ENCODE measurements at regions not wholly inside any gene's neighbourhood (a gene's known extent, or its start where the extent isn't known, plus 50 kb on each side); places are given as distances from the start of the nearest gene placed in this dataset.

- Histone ChIP-seq H2BK5ac (ENCODE audit: low read depth, low read length, poor library complexity) (no peak overlapping the region), H3K4me2 (ENCODE audit: low read length) (no peak overlapping the region), H3K14ac (ENCODE audit: low read length) (no peak overlapping the region), H2AFZ (ENCODE audit: insufficient read depth, low read length, poor library complexity) (no peak overlapping the region), H3K79me2 (ENCODE audit: control insufficient read depth, insufficient read depth, low read length, poor library complexity) (no peaks in the 10 kb centered on the region), H3K4ac (ENCODE audit: low read depth, low read length) (no peak overlapping the region), H3K27ac (ENCODE audit: low read depth, low read length) (no peak overlapping the region), H4K8ac (ENCODE audit: low read depth, low read length) (no peak overlapping the region), H3K9ac (ENCODE audit: low read length) (no peak overlapping the region), H2BK12ac (ENCODE audit: low read length) (no peak overlapping the region), H3K4me3 (ENCODE audit: low read depth, low read length) (no peak overlapping the region), H4K12ac (ENCODE audit: low read depth, low read length) (no peak overlapping the region), H3K23ac (ENCODE audit: low read length) (no peak overlapping the region), H2AK5ac (ENCODE audit: low read length) (no peak overlapping the region), H3K18ac (ENCODE audit: low read length) (no peak overlapping the region), H2BK120ac (ENCODE audit: insufficient read depth, low read length, poor library complexity) (no peak overlapping the region), H3K9me3 (ENCODE audit: insufficient read depth, low read depth, low read length) (no peaks in the 10 kb centered on the region), H3K79me1 (ENCODE audit: low read length) (no peaks in the 10 kb centered on the region), H3K36me3 (ENCODE audit: control insufficient read depth in 1 of 2, insufficient read depth in 2 of 2, low read length in 2 of 2) (no peaks in the 10 kb centered on the region), H3K4me1 (ENCODE audit: control insufficient read depth in 1 of 2, insufficient read depth in 2 of 2, low read length in 2 of 2) (no peaks in the 10 kb centered on the region), H4K91ac (ENCODE audit: low read depth, low read length) (no peak overlapping the region), H3K27me3 (ENCODE audit: insufficient read depth, low read length) (no peaks in the 10 kb centered on the region)
- DNase-seq: no peak
- WGBS (ENCODE audit: extremely low coverage, insufficient coverage, insufficient read length): no CpG with 5 or more reads among the region's 4 CpGs
These were observed 312.1 kb upstream of the DEFB112 start for GRCh38 chr6:50361641-50362331.

GRCh38 chr6:50362706-50363105 lies 313.0 kb upstream of the DEFB112 start:
- no peak overlapping the region for H2BK120ac ChIP-seq (ENCODE audit: insufficient read depth, low read length, poor library complexity)
- no peak overlapping the region for H3K4ac ChIP-seq (ENCODE audit: low read depth, low read length)
- H2AK5ac ChIP-seq (ENCODE audit: low read length): no peak overlapping the region
- no peak overlapping the region for H2AFZ ChIP-seq (ENCODE audit: insufficient read depth, low read length, poor library complexity)
- H4K91ac ChIP-seq (ENCODE audit: low read depth, low read length): no peak overlapping the region
- H3K18ac ChIP-seq (ENCODE audit: low read length): no peak overlapping the region
- DNase-seq: no peak
- no peaks in the 10 kb centered on the region for H3K9me3 ChIP-seq (ENCODE audit: insufficient read depth, low read depth, low read length)
- no CpG with 5 or more reads among the region's 1 CpG for WGBS (ENCODE audit: extremely low coverage, insufficient coverage, insufficient read length)
- H3K9ac ChIP-seq (ENCODE audit: low read length): no peak overlapping the region
- H4K8ac ChIP-seq (ENCODE audit: low read depth, low read length): no peak overlapping the region
- no peaks in the 10 kb centered on the region for H3K36me3 ChIP-seq (ENCODE audit: control insufficient read depth in 1 of 2, insufficient read depth in 2 of 2, low read length in 2 of 2)
- no peak overlapping the region for H3K14ac ChIP-seq (ENCODE audit: low read length)
- H3K79me1 ChIP-seq (ENCODE audit: low read length): no peaks in the 10 kb centered on the region
- no peak overlapping the region for H2BK12ac ChIP-seq (ENCODE audit: low read length)
- no peak overlapping the region for H3K27ac ChIP-seq (ENCODE audit: low read depth, low read length)
- no peak overlapping the region for H4K12ac ChIP-seq (ENCODE audit: low read depth, low read length)
- no peaks in the 10 kb centered on the region for H3K4me1 ChIP-seq (ENCODE audit: control insufficient read depth in 1 of 2, insufficient read depth in 2 of 2, low read length in 2 of 2)
- H3K27me3 ChIP-seq (ENCODE audit: insufficient read depth, low read length): no peaks in the 10 kb centered on the region
- no peak overlapping the region for H3K4me2 ChIP-seq (ENCODE audit: low read length)
- no peaks in the 10 kb centered on the region for H3K79me2 ChIP-seq (ENCODE audit: control insufficient read depth, insufficient read depth, low read length, poor library complexity)
- peak overlapping the region; percentile 85 for H3K23ac ChIP-seq (ENCODE audit: low read length)
- no peak overlapping the region for H2BK5ac ChIP-seq (ENCODE audit: low read depth, low read length, poor library complexity)
- no peak overlapping the region for H3K4me3 ChIP-seq (ENCODE audit: low read depth, low read length)

- Histone ChIP-seq H4K8ac (ENCODE audit: low read depth, low read length) (no peak overlapping the region), H2BK12ac (ENCODE audit: low read length) (no peak overlapping the region), H3K27ac (ENCODE audit: low read depth, low read length) (no peak overlapping the region), H2AK5ac (ENCODE audit: low read length) (no peak overlapping the region), H3K27me3 (ENCODE audit: insufficient read depth, low read length) (no peaks in the 10 kb centered on the region), H3K14ac (ENCODE audit: low read length) (no peak overlapping the region), H2AFZ (ENCODE audit: insufficient read depth, low read length, poor library complexity) (no peak overlapping the region), H3K4me1 (ENCODE audit: control insufficient read depth in 1 of 2, insufficient read depth in 2 of 2, low read length in 2 of 2) (no peaks in the 10 kb centered on the region), H2BK5ac (ENCODE audit: low read depth, low read length, poor library complexity) (no peak overlapping the region), H2BK120ac (ENCODE audit: insufficient read depth, low read length, poor library complexity) (no peak overlapping the region), H4K12ac (ENCODE audit: low read depth, low read length) (no peak overlapping the region), H3K23ac (ENCODE audit: low read length) (no peak overlapping the region), H3K9me3 (ENCODE audit: insufficient read depth, low read depth, low read length) (no peaks in the 10 kb centered on the region), H4K91ac (ENCODE audit: low read depth, low read length) (no peak overlapping the region), H3K4me3 (ENCODE audit: low read depth, low read length) (no peak overlapping the region), H3K4me2 (ENCODE audit: low read length) (no peak overlapping the region), H3K4ac (ENCODE audit: low read depth, low read length) (no peak overlapping the region), H3K9ac (ENCODE audit: low read length) (no peak overlapping the region), H3K79me2 (ENCODE audit: control insufficient read depth, insufficient read depth, low read length, poor library complexity) (no peaks in the 10 kb centered on the region), H3K36me3 (ENCODE audit: control insufficient read depth in 1 of 2, insufficient read depth in 2 of 2, low read length in 2 of 2) (no peaks in the 10 kb centered on the region), H3K79me1 (ENCODE audit: low read length) (no peaks in the 10 kb centered on the region), H3K18ac (ENCODE audit: low read length) (no peak overlapping the region)
- DNase-seq: no peak
These were observed 320.3 kb upstream of the DEFB112 start for GRCh38 chr6:50369996-50370395.

- Histone ChIP-seq H3K36me3 (ENCODE audit: control insufficient read depth in 1 of 2, insufficient read depth in 2 of 2, low read length in 2 of 2) (no peaks in the 10 kb centered on the region), H3K14ac (ENCODE audit: low read length) (no peak overlapping the region), H3K9me3 (ENCODE audit: insufficient read depth, low read depth, low read length) (no peaks in the 10 kb centered on the region), H2BK5ac (ENCODE audit: low read depth, low read length, poor library complexity) (no peak overlapping the region), H2BK120ac (ENCODE audit: insufficient read depth, low read length, poor library complexity) (no peak overlapping the region), H3K4me2 (ENCODE audit: low read length) (no peak overlapping the region), H3K79me2 (ENCODE audit: control insufficient read depth, insufficient read depth, low read length, poor library complexity) (no peaks in the 10 kb centered on the region), H4K91ac (ENCODE audit: low read depth, low read length) (no peak overlapping the region), H2BK12ac (ENCODE audit: low read length) (no peak overlapping the region), H3K27ac (ENCODE audit: low read depth, low read length) (no peak overlapping the region), H4K8ac (ENCODE audit: low read depth, low read length) (no peak overlapping the region), H3K4me3 (ENCODE audit: low read depth, low read length) (no peak overlapping the region), H3K23ac (ENCODE audit: low read length) (no peak overlapping the region), H3K4me1 (ENCODE audit: control insufficient read depth in 1 of 2, insufficient read depth in 2 of 2, low read length in 2 of 2) (no peaks in the 10 kb centered on the region), H4K12ac (ENCODE audit: low read depth, low read length) (no peak overlapping the region), H2AK5ac (ENCODE audit: low read length) (no peak overlapping the region), H2AFZ (ENCODE audit: insufficient read depth, low read length, poor library complexity) (no peak overlapping the region), H3K4ac (ENCODE audit: low read depth, low read length) (no peak overlapping the region), H3K18ac (ENCODE audit: low read length) (no peak overlapping the region), H3K27me3 (ENCODE audit: insufficient read depth, low read length) (no peaks in the 10 kb centered on the region), H3K79me1 (ENCODE audit: low read length) (no peaks in the 10 kb centered on the region), H3K9ac (ENCODE audit: low read length) (no peak overlapping the region)
- WGBS (ENCODE audit: extremely low coverage, insufficient coverage, insufficient read length): no CpG with 5 or more reads among the region's 7 CpGs
- DNase-seq: no peak
These were observed 330.8 kb upstream of the DEFB112 start for GRCh38 chr6:50380406-50381098.
